ENCODE measurements at regions not wholly inside any gene's neighbourhood (a gene's known extent, or its start where the extent isn't known, plus 50 kb on each side); places are given as distances from the start of the nearest gene placed in this dataset.

DNA sequence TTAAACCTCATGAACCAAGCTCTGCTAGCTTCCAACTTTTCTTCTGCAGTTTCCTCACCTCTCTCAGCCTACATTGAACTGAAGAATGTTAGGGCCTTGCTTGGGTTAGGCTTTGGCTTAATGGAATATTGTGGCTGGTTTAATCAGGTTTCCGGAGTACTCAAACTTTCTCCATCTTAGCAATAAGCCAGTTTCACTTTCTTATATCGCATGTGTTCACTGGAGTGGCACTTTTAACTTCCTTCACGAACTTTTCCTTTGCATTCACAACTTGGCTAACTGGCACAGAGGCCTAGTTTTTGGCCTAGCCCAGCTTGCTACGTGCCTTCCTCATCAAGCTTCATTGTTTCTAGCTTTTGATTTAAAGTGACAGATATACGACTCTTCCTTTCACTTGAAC lies 81.0 kb upstream of the MAST4 start:
- Histone ChIP-seq H3K4me1 (no peaks in the 10 kb centered on the region), H3K4me3 (no peak overlapping the region), H3K9me3 (peaks cover 0 to 6% (median 2%) of the 10 kb centered on the region in 4 donors), H3K27me3 (no peaks in the 10 kb centered on the region), H3K36me3 (no peaks in the 10 kb centered on the region), H3K27ac (no peak overlapping the region)
- TF ChIP-seq POLR2AphosphoS5 (IDR thresholded peaks at IDR 0.05) (no peak), CTCF (IDR thresholded peaks at IDR 0.05) (no peak), EP300 (IDR thresholded peaks at IDR 0.05) (no peak), POLR2A (IDR thresholded peaks at IDR 0.05) (no peak)
- intact Hi-C loops (cut with DNase I; ENCODE audit: low total_unique reads), result no loop called here
- 74 to 84% (median 79%) methylated on average over 5 of the region's 5 CpGs for WGBS, 5 donors
- DNase-seq, result no peak

DNA sequence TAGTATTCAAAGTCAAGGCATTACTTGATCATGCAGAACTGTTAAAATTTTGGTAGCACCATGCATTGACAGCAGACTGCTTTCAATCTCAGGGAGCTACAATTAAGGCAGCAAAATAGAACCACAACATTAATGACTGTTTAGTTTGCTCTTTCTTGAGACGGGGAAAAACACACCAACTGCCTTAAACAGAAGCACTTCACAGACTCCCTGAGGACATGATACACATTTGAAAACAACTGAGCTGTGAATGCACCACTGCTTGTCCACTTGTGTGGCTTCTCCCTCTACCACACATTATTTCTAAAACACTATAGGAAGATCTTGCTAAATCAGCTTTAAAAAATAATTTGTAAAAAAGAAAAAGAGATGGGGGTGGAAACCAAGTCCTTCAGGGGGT lies 79.6 kb upstream of the MAST4 start:
- Histone ChIP-seq H3K4me3 (no peak overlapping the region), H3K36me3 (no peaks in the 10 kb centered on the region), H3K27ac (no peak overlapping the region), H3K9me3 (peaks cover 0 to 19% (median 5%) of the 10 kb centered on the region in 4 donors), H3K4me1 (no peaks in the 10 kb centered on the region), H3K27me3 (no peaks in the 10 kb centered on the region)
- TF ChIP-seq POLR2A (IDR thresholded peaks at IDR 0.05) (no peak), EP300 (IDR thresholded peaks at IDR 0.05) (no peak), CTCF (IDR thresholded peaks at IDR 0.05) (no peak), POLR2AphosphoS5 (IDR thresholded peaks at IDR 0.05) (no peak)
- intact Hi-C loops (cut with DNase I; ENCODE audit: low total_unique reads), result no loop called here
- 73 to 90% (median 89%) methylated on average over 1 of the region's 1 CpG for WGBS, 5 donors
- no peak for DNase-seq

DNA sequence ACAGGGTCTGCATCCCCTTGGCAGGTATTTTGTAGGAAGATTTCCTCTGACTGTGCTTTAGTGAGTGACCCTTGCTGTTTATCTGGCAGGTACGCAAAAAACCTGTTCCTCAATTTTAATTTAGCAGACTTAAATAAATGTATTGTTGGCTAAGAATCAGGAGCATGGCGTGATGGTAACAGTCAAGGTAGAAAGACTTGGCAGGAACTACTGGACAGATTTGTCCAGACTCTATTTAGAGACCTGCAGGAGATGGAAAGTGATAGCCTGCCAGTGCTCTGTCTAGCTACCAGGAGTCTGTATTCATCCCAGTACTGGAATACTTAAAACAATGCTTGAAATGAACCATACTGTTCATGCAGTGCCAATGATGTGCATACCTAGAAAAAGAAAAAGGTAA lies 78.8 kb upstream of the MAST4 start:
- DNase-seq, result no peak
- Histone ChIP-seq H3K9me3 (peaks cover 0 to 24% (median 7%) of the 10 kb centered on the region in 4 donors), H3K36me3 (no peaks in the 10 kb centered on the region), H3K27ac (no peak overlapping the region), H3K4me1 (no peaks in the 10 kb centered on the region), H3K4me3 (no peak overlapping the region), H3K27me3 (no peaks in the 10 kb centered on the region)
- TF ChIP-seq CTCF (IDR thresholded peaks at IDR 0.05), result no peak
- no peak for TF ChIP-seq POLR2A (IDR thresholded peaks at IDR 0.05)
- TF ChIP-seq POLR2AphosphoS5 (IDR thresholded peaks at IDR 0.05), result no peak
- TF ChIP-seq EP300 (IDR thresholded peaks at IDR 0.05), result no peak
- intact Hi-C loops (cut with DNase I; ENCODE audit: low total_unique reads), result no loop called here
- WGBS, 5 donors, result 35 to 87% (median 63%) methylated on average over 2 of the region's 2 CpGs

- no peak for DNase-seq
- Histone ChIP-seq H3K9me3 (peaks cover 0 to 24% (median 7%) of the 10 kb centered on the region in 4 donors), H3K4me1 (no peaks in the 10 kb centered on the region), H3K4me3 (no peak overlapping the region), H3K36me3 (no peaks in the 10 kb centered on the region), H3K27me3 (no peaks in the 10 kb centered on the region), H3K27ac (no peak overlapping the region)
- WGBS, 5 donors, result 85 to 91% (median 87%) methylated on average over 3 of the region's 3 CpGs
- intact Hi-C loops (cut with DNase I; ENCODE audit: low total_unique reads), result no loop called here
- TF ChIP-seq POLR2AphosphoS5 (IDR thresholded peaks at IDR 0.05) (no peak), EP300 (IDR thresholded peaks at IDR 0.05) (no peak), POLR2A (IDR thresholded peaks at IDR 0.05) (no peak), CTCF (IDR thresholded peaks at IDR 0.05) (no peak)
Observed at GRCh38 chr5:66518052-66518451, 78.1 kb upstream of the MAST4 start.

Measured in stomach (tissue), 8 donors.